ENCODE measurements at regions not wholly inside any gene's neighbourhood (a gene's known extent, or its start where the extent isn't known, plus 50 kb on each side); places are given as distances from the start of the nearest gene placed in this dataset.
"Not testable (repeated sequence)": the region's sequence is repeated elsewhere in the genome, so short reads cannot be mapped to it uniquely, and the experiment has no call there.

DNA sequence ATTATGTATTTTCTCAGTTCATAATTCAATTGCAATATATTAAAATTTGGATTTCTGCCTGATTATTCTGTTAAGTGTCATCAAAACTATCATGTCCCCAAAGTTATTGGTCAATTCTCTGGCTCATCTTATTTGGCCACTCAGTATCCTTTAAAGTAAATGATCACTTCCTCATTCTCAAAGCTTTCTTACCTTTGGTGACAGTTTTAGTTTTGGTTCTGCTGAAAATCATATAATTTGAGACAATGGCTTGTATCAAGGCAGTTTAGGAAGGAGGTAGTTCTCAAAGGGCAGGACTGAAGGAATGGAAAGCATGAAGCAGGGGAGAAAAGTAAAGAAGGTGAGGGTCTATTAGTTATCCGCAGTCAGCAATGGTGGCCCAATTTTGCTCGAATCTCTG, 1832.1 kb downstream of the ARAP2 start:
- no peaks in the 10 kb centered on the region for H3K27me3 ChIP-seq (replicated peaks in 1 of 2; ENCODE audit: control insufficient read depth in 2 of 2, extremely low read depth in 1 of 2, insufficient read depth in 2 of 2, low read length in 1 of 2)
- ATAC-seq (replicated peaks in 1 of 4) (no peak), DNase-seq (no peak)
- no peak overlapping the region for H3K4me3 Mint-ChIP-seq
- no CpG with 5 or more reads among the region's 2 CpGs for WGBS (ENCODE audit: insufficient coverage)
- no peaks in the 10 kb centered on the region for H3K36me3 ChIP-seq (ENCODE audit: control insufficient read depth in 2 of 2, extremely low read depth in 1 of 2, insufficient read depth in 1 of 2, low read length in 1 of 2)
- H3K27ac Mint-ChIP-seq = no peak overlapping the region
- H3K9me3 ChIP-seq = no peaks in the 10 kb centered on the region
- no peak overlapping the region for H3K4me3 ChIP-seq (ENCODE audit: control insufficient read depth in 1 of 2, extremely low read depth in 1 of 2, low read length in 1 of 2)
- no peak overlapping the region for H3K27ac ChIP-seq (ENCODE audit: low read length)
- peaks cover 16 to 44% (median 23%) of the 10 kb centered on the region in 3 donors for H3K9me3 Mint-ChIP-seq
- no peaks in the 10 kb centered on the region for H3K27me3 Mint-ChIP-seq
- H3K4me1 Mint-ChIP-seq = no peaks in the 10 kb centered on the region
- no peaks in the 10 kb centered on the region for H3K36me3 Mint-ChIP-seq
- ChIA-PET POLR2A (interaction anchor here in 1 of 2 donors (0.7 kb wide), 1 partner anchor 334 kb away, joined by 3 read pairs; no protein-coding TSS in a partner anchor), CTCF (no interaction called here)
- no peaks in the 10 kb centered on the region for H3K4me1 ChIP-seq (ENCODE audit: control insufficient read depth in 1 of 2, extremely low read depth in 1 of 2, insufficient read depth in 2 of 2, low read length in 2 of 2)

DNA sequence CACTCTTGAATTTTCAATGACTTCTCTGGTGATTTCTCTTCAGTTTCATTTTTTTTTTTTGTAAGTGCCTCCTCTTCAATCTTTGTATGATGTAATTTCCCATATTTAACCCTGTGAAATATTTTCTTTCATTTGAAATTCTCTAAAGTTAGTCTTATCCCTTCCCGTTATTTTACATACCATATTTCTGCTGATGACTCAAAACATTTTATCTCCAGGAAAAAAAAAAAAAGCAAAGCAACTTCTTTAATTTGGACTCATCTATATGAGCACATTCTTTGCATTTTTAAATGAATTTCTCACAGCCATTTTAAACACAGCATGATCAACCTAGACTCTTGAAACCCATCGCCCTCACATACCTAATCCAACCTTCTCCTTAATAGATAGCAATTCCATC, 1831.4 kb downstream of the ARAP2 start:
- H3K4me1 Mint-ChIP-seq = no peaks in the 10 kb centered on the region
- Histone ChIP-seq H3K27ac (ENCODE audit: low read length) (no peak overlapping the region), H3K4me1 (ENCODE audit: control insufficient read depth in 1 of 2, extremely low read depth in 1 of 2, insufficient read depth in 2 of 2, low read length in 2 of 2) (no peaks in the 10 kb centered on the region), H3K36me3 (ENCODE audit: control insufficient read depth in 2 of 2, extremely low read depth in 1 of 2, insufficient read depth in 1 of 2, low read length in 1 of 2) (no peaks in the 10 kb centered on the region), H3K9me3 (no peaks in the 10 kb centered on the region), H3K4me3 (ENCODE audit: control insufficient read depth in 1 of 2, extremely low read depth in 1 of 2, low read length in 1 of 2) (no peak overlapping the region), H3K27me3 (replicated peaks in 1 of 2; ENCODE audit: control insufficient read depth in 2 of 2, extremely low read depth in 1 of 2, insufficient read depth in 2 of 2, low read length in 1 of 2) (no peaks in the 10 kb centered on the region)
- H3K27me3 Mint-ChIP-seq = no peaks in the 10 kb centered on the region
- WGBS (ENCODE audit: insufficient coverage) = 100% methylated on average over 1 of the region's 2 CpGs
- DNase-seq (no peak), ATAC-seq (replicated peaks in 1 of 4) (no peak)
- peaks cover 13 to 44% (median 23%) of the 10 kb centered on the region in 3 donors for H3K9me3 Mint-ChIP-seq
- no peak overlapping the region for H3K27ac Mint-ChIP-seq
- CTCF ChIA-PET = no interaction called here
- H3K4me3 Mint-ChIP-seq = no peak overlapping the region
- no peaks in the 10 kb centered on the region for H3K36me3 Mint-ChIP-seq
- POLR2A ChIA-PET = interaction anchor here in 1 of 2 donors (0.7 kb wide), 1 partner anchor 334 kb away, joined by 3 read pairs; no protein-coding TSS in a partner anchor

DNA sequence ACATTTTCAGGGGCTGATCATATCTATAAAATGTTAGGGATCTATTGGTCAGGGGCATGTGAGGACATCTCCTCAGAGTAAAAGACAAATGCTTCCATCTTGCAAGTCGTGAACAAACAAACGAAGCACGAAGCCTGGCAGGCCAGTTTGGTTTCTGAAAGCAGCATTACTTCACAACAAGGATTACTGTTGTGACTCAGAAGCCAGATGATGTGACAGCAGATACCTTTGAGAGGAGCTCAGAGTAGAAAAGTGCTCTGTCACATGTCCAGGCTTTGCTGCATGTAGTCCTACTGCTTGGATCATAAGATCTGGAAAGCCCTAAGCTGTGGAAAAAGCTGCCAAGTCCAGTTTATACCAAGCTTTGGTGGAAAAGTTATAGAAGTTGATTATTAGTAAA, 1827.2 kb downstream of the ARAP2 start:
- Mint-ChIP-seq H3K4me1 (no peaks in the 10 kb centered on the region), H3K27me3 (no peaks in the 10 kb centered on the region), H3K27ac (no peak overlapping the region), H3K9me3 (peaks cover 5 to 14% (median 10%) of the 10 kb centered on the region in 3 donors), H3K36me3 (no peaks in the 10 kb centered on the region), H3K4me3 (no peak overlapping the region)
- ChIA-PET CTCF (no interaction called here), POLR2A (no interaction called here)
- Histone ChIP-seq H3K4me3 (ENCODE audit: control insufficient read depth in 1 of 2, extremely low read depth in 1 of 2, low read length in 1 of 2) (no peak overlapping the region), H3K36me3 (ENCODE audit: control insufficient read depth in 2 of 2, extremely low read depth in 1 of 2, insufficient read depth in 1 of 2, low read length in 1 of 2) (no peaks in the 10 kb centered on the region), H3K27ac (ENCODE audit: low read length) (no peak overlapping the region), H3K4me1 (ENCODE audit: control insufficient read depth in 1 of 2, extremely low read depth in 1 of 2, insufficient read depth in 2 of 2, low read length in 2 of 2) (no peaks in the 10 kb centered on the region), H3K9me3 (no peaks in the 10 kb centered on the region), H3K27me3 (replicated peaks in 1 of 2; ENCODE audit: control insufficient read depth in 2 of 2, extremely low read depth in 1 of 2, insufficient read depth in 2 of 2, low read length in 1 of 2) (no peaks in the 10 kb centered on the region)
- DNase-seq (no peak), ATAC-seq (replicated peaks in 1 of 4) (no peak)
- 58% methylated on average over 3 of the region's 3 CpGs for WGBS (ENCODE audit: insufficient coverage)

DNA sequence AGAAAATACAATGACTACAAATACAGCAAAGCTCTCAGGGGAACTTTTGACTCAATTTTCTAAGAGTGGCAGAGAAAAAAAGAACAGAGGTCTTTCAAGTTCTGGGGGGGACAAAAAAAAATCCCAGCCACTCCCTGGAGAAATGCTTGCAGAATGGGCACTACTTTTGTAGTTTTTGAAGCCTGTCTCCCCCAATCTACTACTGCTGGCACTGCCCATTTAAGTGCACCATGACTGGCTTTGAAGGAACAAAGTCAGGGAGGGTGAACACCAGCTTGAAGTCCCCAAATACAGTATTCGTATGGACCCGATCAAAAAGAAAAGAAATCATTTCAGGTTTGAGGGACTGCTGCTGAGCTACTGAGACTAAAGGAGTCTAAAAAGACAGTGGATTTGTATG, 1824.4 kb downstream of the ARAP2 start:
- Mint-ChIP-seq H3K4me3 (no peak overlapping the region), H3K4me1 (no peaks in the 10 kb centered on the region), H3K27me3 (no peaks in the 10 kb centered on the region), H3K9me3 (peaks cover 3 to 9% (median 6%) of the 10 kb centered on the region in 3 donors), H3K36me3 (no peaks in the 10 kb centered on the region), H3K27ac (no peak overlapping the region)
- H3K4me1 ChIP-seq (ENCODE audit: control insufficient read depth in 1 of 2, extremely low read depth in 1 of 2, insufficient read depth in 2 of 2, low read length in 2 of 2) = no peaks in the 10 kb centered on the region
- 94% methylated on average over 2 of the region's 2 CpGs for WGBS (ENCODE audit: insufficient coverage)
- no peak for DNase-seq
- no peak overlapping the region for H3K4me3 ChIP-seq (ENCODE audit: control insufficient read depth in 1 of 2, extremely low read depth in 1 of 2, low read length in 1 of 2)
- no peak for ATAC-seq (replicated peaks in 1 of 4)
- H3K9me3 ChIP-seq = no peaks in the 10 kb centered on the region
- ChIA-PET CTCF (no interaction called here), POLR2A (no interaction called here)
- no peaks in the 10 kb centered on the region for H3K27me3 ChIP-seq (replicated peaks in 1 of 2; ENCODE audit: control insufficient read depth in 2 of 2, extremely low read depth in 1 of 2, insufficient read depth in 2 of 2, low read length in 1 of 2)
- H3K27ac ChIP-seq (ENCODE audit: low read length) = no peak overlapping the region
- H3K36me3 ChIP-seq (ENCODE audit: control insufficient read depth in 2 of 2, extremely low read depth in 1 of 2, insufficient read depth in 1 of 2, low read length in 1 of 2) = no peaks in the 10 kb centered on the region

DNA sequence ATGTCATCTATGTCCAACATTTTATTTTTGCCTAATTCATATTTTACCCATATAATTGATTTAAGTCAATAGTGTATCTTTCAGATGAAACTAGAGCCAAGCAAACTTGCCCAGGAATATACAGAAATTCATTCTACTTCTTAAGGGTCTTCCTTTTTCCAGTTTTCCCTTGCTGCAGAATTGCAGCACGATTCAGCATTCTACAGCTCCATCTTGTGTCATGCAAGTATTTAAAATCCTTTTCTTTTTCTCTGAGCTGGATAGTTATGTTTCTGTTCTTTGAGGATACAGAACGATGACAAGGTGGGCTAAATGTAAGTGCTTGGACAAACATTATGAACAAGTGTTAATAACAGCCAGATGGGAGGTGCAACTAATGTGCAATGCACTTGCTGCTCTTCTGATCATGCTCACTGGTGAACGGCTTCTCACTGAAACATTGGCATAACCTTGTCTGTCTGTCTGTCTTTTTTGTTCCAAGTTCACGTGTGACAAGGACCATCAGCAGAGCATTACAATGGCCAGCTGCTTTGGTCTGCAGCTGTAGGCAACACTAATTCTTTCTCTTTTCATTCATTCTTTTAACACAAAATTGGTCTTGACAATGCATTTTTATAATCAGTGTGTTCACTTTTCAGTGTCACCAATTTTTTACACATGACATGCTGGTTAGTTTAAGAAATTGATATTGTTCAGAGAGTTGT, 1821.7 kb downstream of the ARAP2 start:
- H3K27me3 Mint-ChIP-seq = no peaks in the 10 kb centered on the region
- CTCF ChIA-PET = no interaction called here
- ATAC-seq (replicated peaks in 1 of 4) (no peak), DNase-seq (no peak)
- H3K4me3 ChIP-seq (ENCODE audit: control insufficient read depth in 1 of 2, extremely low read depth in 1 of 2, low read length in 1 of 2) = no peak overlapping the region
- no peaks in the 10 kb centered on the region for H3K36me3 ChIP-seq (ENCODE audit: control insufficient read depth in 2 of 2, extremely low read depth in 1 of 2, insufficient read depth in 1 of 2, low read length in 1 of 2)
- POLR2A ChIA-PET = no interaction called here
- H3K36me3 Mint-ChIP-seq = no peaks in the 10 kb centered on the region
- H3K4me1 ChIP-seq (ENCODE audit: control insufficient read depth in 1 of 2, extremely low read depth in 1 of 2, insufficient read depth in 2 of 2, low read length in 2 of 2) = no peaks in the 10 kb centered on the region
- H3K27ac Mint-ChIP-seq = no peak overlapping the region
- H3K27me3 ChIP-seq (replicated peaks in 1 of 2; ENCODE audit: control insufficient read depth in 2 of 2, extremely low read depth in 1 of 2, insufficient read depth in 2 of 2, low read length in 1 of 2) = no peaks in the 10 kb centered on the region
- 72% methylated on average over 3 of the region's 4 CpGs for WGBS (ENCODE audit: insufficient coverage)
- no peak overlapping the region for H3K27ac ChIP-seq (ENCODE audit: low read length)
- no peaks in the 10 kb centered on the region for H3K9me3 ChIP-seq
- H3K4me1 Mint-ChIP-seq = no peaks in the 10 kb centered on the region
- H3K4me3 Mint-ChIP-seq = no peak overlapping the region
- peaks cover 3 to 9% (median 6%) of the 10 kb centered on the region in 3 donors for H3K9me3 Mint-ChIP-seq

DNA sequence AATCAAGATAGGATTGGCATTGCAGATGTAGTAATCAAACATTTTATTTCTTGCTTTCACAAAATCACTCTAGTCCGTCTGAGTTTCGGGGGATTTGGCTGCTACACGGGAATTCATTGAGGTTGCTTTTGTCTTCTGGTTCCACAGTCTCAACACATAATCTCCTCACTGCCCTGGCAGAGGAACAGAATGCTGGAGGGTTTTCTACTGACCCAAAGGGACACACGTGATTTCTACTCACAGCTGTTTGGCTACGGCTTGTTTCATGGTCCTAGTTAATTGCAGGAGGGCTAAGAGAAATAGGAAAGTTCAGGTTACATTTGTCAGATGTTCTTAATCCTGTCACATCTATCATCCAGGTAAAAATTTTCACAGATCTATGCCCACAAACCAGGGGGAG, 1811.6 kb downstream of the ARAP2 start:
- peaks cover 11 to 21% (median 18%) of the 10 kb centered on the region in 3 donors for H3K9me3 Mint-ChIP-seq
- H3K4me3 Mint-ChIP-seq = no peak overlapping the region
- no peak overlapping the region for H3K27ac ChIP-seq (ENCODE audit: low read length)
- DNase-seq = no peak
- WGBS (ENCODE audit: insufficient coverage) = 100% methylated on average over 1 of the region's 5 CpGs
- no peak overlapping the region for H3K27ac Mint-ChIP-seq
- H3K27me3 Mint-ChIP-seq = no peaks in the 10 kb centered on the region
- H3K36me3 Mint-ChIP-seq = no peaks in the 10 kb centered on the region
- H3K9me3 ChIP-seq = no peaks in the 10 kb centered on the region
- CTCF ChIA-PET = no interaction called here
- no peaks in the 10 kb centered on the region for H3K27me3 ChIP-seq (replicated peaks in 1 of 2; ENCODE audit: control insufficient read depth in 2 of 2, extremely low read depth in 1 of 2, insufficient read depth in 2 of 2, low read length in 1 of 2)
- no peak overlapping the region for H3K4me3 ChIP-seq (ENCODE audit: control insufficient read depth in 1 of 2, extremely low read depth in 1 of 2, low read length in 1 of 2)
- POLR2A ChIA-PET = no interaction called here
- H3K4me1 ChIP-seq (ENCODE audit: control insufficient read depth in 1 of 2, extremely low read depth in 1 of 2, insufficient read depth in 2 of 2, low read length in 2 of 2) = no peaks in the 10 kb centered on the region
- ATAC-seq (replicated peaks in 1 of 4) = no peak
- H3K36me3 ChIP-seq (ENCODE audit: control insufficient read depth in 2 of 2, extremely low read depth in 1 of 2, insufficient read depth in 1 of 2, low read length in 1 of 2) = no peaks in the 10 kb centered on the region
- no peaks in the 10 kb centered on the region for H3K4me1 Mint-ChIP-seq

DNA sequence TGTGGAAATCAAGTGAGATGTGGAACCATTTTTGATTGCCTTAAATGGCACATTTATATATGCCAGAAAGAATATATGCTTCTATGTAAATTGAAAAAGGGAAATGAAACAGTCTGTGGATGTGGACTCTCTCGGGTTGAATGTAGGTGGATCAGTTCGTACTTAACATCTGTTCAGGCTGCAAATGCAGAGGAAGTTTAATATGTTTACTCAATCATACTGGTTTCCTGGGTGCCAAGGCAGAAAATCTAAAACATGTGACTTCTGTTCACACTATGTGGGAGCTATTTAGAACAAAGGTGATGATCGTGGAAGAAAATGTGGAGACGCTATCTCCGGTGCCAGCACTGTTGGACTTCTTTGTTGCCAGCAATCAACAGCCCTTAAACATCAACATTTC, 1809.9 kb downstream of the ARAP2 start:
- ATAC-seq (replicated peaks in 1 of 4); H3K4me1 ChIP-seq (ENCODE audit: control insufficient read depth in 1 of 2, extremely low read depth in 1 of 2, insufficient read depth in 2 of 2, low read length in 2 of 2); H3K27me3 ChIP-seq (replicated peaks in 1 of 2; ENCODE audit: control insufficient read depth in 2 of 2, extremely low read depth in 1 of 2, insufficient read depth in 2 of 2, low read length in 1 of 2); POLR2A ChIA-PET; H3K36me3 ChIP-seq (ENCODE audit: control insufficient read depth in 2 of 2, extremely low read depth in 1 of 2, insufficient read depth in 1 of 2, low read length in 1 of 2); H3K4me3 ChIP-seq (ENCODE audit: control insufficient read depth in 1 of 2, extremely low read depth in 1 of 2, low read length in 1 of 2); H3K36me3 Mint-ChIP-seq; H3K4me1 Mint-ChIP-seq; H3K27ac ChIP-seq (ENCODE audit: low read length); H3K4me3 Mint-ChIP-seq; H3K9me3 ChIP-seq; H3K27ac Mint-ChIP-seq; H3K27me3 Mint-ChIP-seq; DNase-seq; CTCF ChIA-PET: not testable (repeated sequence)
- WGBS (ENCODE audit: insufficient coverage) = 60% methylated on average over 1 of the region's 5 CpGs
- peaks cover 8 to 14% (median 12%) of the 10 kb centered on the region in 3 donors for H3K9me3 Mint-ChIP-seq
